HG03175 (cell line): ENCODE measurements at regions not wholly inside any gene's neighbourhood (a gene's known extent, or its start where the extent isn't known, plus 50 kb on each side); places are given as distances from the start of the nearest gene placed in this dataset.

Source experiments
- ATAC-seq: cut with Tn5 transposase; IDR thresholded peaks from one replicate; pipeline ENCODE4 v1.9.1; 2021; ENCODE audit warnings: mild to moderate bottlenecking, moderate library complexity; ENCODE audit not compliant: unreplicated experiment

- no peak for ATAC-seq
These were observed 865.1 kb downstream of the EFNB2 start for GRCh38 chr13:105670179-105670990.

GRCh38 chr13:105665284-105665683 lies 870.2 kb downstream of the EFNB2 start:
- no peak for ATAC-seq

- ATAC-seq: no peak
These were observed 872.3 kb downstream of the EFNB2 start for GRCh38 chr13:105663182-105663581.

GRCh38 chr13:105660561-105660960 lies 874.9 kb downstream of the EFNB2 start:
- no peak for ATAC-seq

GRCh38 chr13:105658431-105658830 lies 877.0 kb downstream of the EFNB2 start:
- no peak for ATAC-seq

- ATAC-seq: no peak
These were observed 880.4 kb downstream of the EFNB2 start for GRCh38 chr13:105655046-105655445.

GRCh38 chr13:105643966-105644365 lies 891.5 kb downstream of the EFNB2 start:
- ATAC-seq: no peak

- no peak for ATAC-seq
These were observed 892.9 kb downstream of the EFNB2 start for GRCh38 chr13:105642511-105642958.

GRCh38 chr13:105641121-105641520 lies 894.3 kb downstream of the EFNB2 start:
- ATAC-seq: no peak

GRCh38 chr13:105638426-105638825 lies 897.0 kb downstream of the EFNB2 start:
- ATAC-seq: no peak

- ATAC-seq: no peak
These were observed 901.4 kb downstream of the EFNB2 start for GRCh38 chr13:105634059-105634458.

GRCh38 chr13:105630431-105630830 lies 905.0 kb downstream of the EFNB2 start:
- no peak for ATAC-seq

- ATAC-seq: no peak
These were observed 908.2 kb downstream of the EFNB2 start for GRCh38 chr13:105627270-105627669.

- no peak for ATAC-seq
These were observed 909.8 kb downstream of the EFNB2 start for GRCh38 chr13:105625691-105626090.

GRCh38 chr13:105616333-105617075 lies 919.0 kb downstream of the EFNB2 start:
- ATAC-seq: no peak

GRCh38 chr13:105612541-105612940 lies 922.9 kb downstream of the EFNB2 start:
- no peak for ATAC-seq

GRCh38 chr13:105611424-105611823 lies 924.0 kb downstream of the EFNB2 start:
- no peak for ATAC-seq

GRCh38 chr13:105608104-105608503 lies 927.4 kb downstream of the EFNB2 start:
- ATAC-seq: no peak

GRCh38 chr13:105607426-105607825 lies 928.0 kb downstream of the EFNB2 start:
- ATAC-seq: no peak

GRCh38 chr13:105607016-105607415 lies 928.4 kb downstream of the EFNB2 start:
- no peak for ATAC-seq

- ATAC-seq: no peak
These were observed 932.3 kb downstream of the EFNB2 start for GRCh38 chr13:105602956-105603670.
